Smooth muscle cell (in vitro differentiated cells): ENCODE measurements at regions not wholly inside any gene's neighbourhood (a gene's known extent, or its start where the extent isn't known, plus 50 kb on each side); places are given as distances from the start of the nearest gene placed in this dataset.

Experiments used
- DNase-seq: peaks from one replicate; lab custom pipeline; 2025; ENCODE audit not compliant: unreplicated experiment; lab: John Stamatoyannopoulos, UW
- H2AFZ ChIP-seq: fragments of 200-600 bp; sonication (generic); 2 replicates; pipeline ENCODE4 v1.6.0; 2016; ENCODE audit warnings: antibody characterized with exemption, low read depth, mild to moderate bottlenecking
- H3F3A ChIP-seq: fragments of 200-600 bp; sonication (generic); 2 replicates; pipeline ENCODE4 v1.6.0; 2017; ENCODE audit warnings: antibody characterized with exemption, low read depth
- H3K27ac ChIP-seq: fragments of 200-600 bp; sonication (generic); 2 replicates; pipeline ENCODE4 v1.5.1; 2016; ENCODE audit warnings: low read depth, mild to moderate bottlenecking
- H3K27me3 ChIP-seq: fragments of 200-600 bp; sonication (generic); 2 replicates; pipeline ENCODE4 v1.6.1; 2016; ENCODE audit warnings: low read depth, mild to moderate bottlenecking
- H3K36me3 ChIP-seq: fragments of 200-600 bp; sonication (generic); 2 replicates; pipeline ENCODE4 v1.5.1; 2016; ENCODE audit warnings: low read depth
- H3K4me1 ChIP-seq: fragments of 200-600 bp; sonication (generic); 2 replicates; pipeline ENCODE4 v1.5.1; 2016; ENCODE audit warnings: low read depth
- H3K4me2 ChIP-seq: fragments of 200-600 bp; sonication (generic); 2 replicates; pipeline ENCODE4 v1.6.0; 2016; ENCODE audit warnings: mild to moderate bottlenecking
- H3K4me3 ChIP-seq: fragments of 200-600 bp; sonication (generic); 2 replicates; pipeline ENCODE4 v1.5.1; 2016; ENCODE audit warnings: mild to moderate bottlenecking
- H3K79me2 ChIP-seq: fragments of 200-600 bp; sonication (generic); 2 replicates; pipeline ENCODE4 v1.6.0; 2016; ENCODE audit warnings: low read depth, mild to moderate bottlenecking
- H3K9ac ChIP-seq: fragments of 200-600 bp; sonication (generic); 2 replicates; pipeline ENCODE4 v1.6.0; 2016; ENCODE audit warnings: low read depth
- H3K9me3 ChIP-seq: fragments of 200-600 bp; sonication (generic); replicated peaks from 2 replicates; pipeline ENCODE4 v1.5.1; 2016; ENCODE audit warnings: low read depth
- H4K20me1 ChIP-seq: fragments of 200-600 bp; sonication (generic); 2 replicates; pipeline ENCODE4 v1.6.0; 2016; ENCODE audit warnings: low read depth
- CTCF ChIP-seq: fragments of 200-600 bp; sonication (generic); IDR thresholded peaks from 2 replicates; pipeline ENCODE4 v1.5.1; 2017; ENCODE audit warnings: borderline replicate concordance, mild to moderate bottlenecking, antibody characterized with exemption; ENCODE audit not compliant: insufficient read depth, poor library complexity, severe bottlenecking
- WGBS: methylation state at CpG from one replicate; pipeline ENCODE4 v1.1.7; 2016; ENCODE audit warnings: low lambda C conversion rate; 5-methylcytosine and 5-hydroxymethylcytosine counted together

DNA sequence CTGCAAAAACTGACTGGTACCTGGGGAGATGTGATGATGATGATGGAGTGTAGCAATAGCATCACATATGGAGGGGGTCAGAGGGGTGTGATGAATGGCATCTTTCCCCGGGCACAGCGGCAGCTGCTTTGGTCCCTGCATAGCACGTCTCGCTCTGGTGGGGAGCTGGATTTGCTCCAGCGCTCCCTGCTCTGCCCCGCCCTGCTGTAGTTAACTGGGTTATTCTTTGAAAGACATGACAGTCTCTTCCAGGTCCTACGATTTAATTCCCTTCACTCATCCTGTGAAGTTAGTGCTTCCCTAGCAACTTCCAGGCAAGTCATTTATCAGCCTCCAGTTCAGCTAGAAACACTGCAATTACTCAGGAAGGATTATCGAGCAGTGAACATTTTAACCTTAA lies 463.1 kb downstream of the TSN start:
- TF ChIP-seq CTCF, result no peak
- WGBS, result 91% methylated on average over 8 of the region's 8 CpGs

GRCh38 chr2:122219504-122219903 lies 464.1 kb downstream of the TSN start:
- H3K9ac ChIP-seq, result no peak overlapping the region
- H3K27ac ChIP-seq, result no peak overlapping the region
- no peaks in the 10 kb centered on the region for H3K9me3 ChIP-seq
- H3K79me2 ChIP-seq, result no peaks in the 10 kb centered on the region
- TF ChIP-seq CTCF, result no peak
- H3K36me3 ChIP-seq, result no peaks in the 10 kb centered on the region
- no peak overlapping the region for H3K4me3 ChIP-seq
- WGBS, result 94% methylated on average over 9 of the region's 9 CpGs
- H2AFZ ChIP-seq, result no peak overlapping the region
- DNase-seq, result no peak
- peaks cover 4% of the 10 kb centered on the region for H3K27me3 ChIP-seq
- H3K4me1 ChIP-seq, result no peaks in the 10 kb centered on the region
- no peak overlapping the region for H3K4me2 ChIP-seq
- H3F3A ChIP-seq, result no peaks in the 10 kb centered on the region
- H4K20me1 ChIP-seq, result no peaks in the 10 kb centered on the region

More for the DNA sequence above, 463.1 kb downstream of the TSN start:
- Histone ChIP-seq H3K4me1 (no peaks in the 10 kb centered on the region), H3K27me3 (peaks cover 4% of the 10 kb centered on the region), H3K79me2 (no peaks in the 10 kb centered on the region), H3K27ac (no peak overlapping the region), H3K4me2 (no peak overlapping the region), H3K9me3 (no peaks in the 10 kb centered on the region), H3K4me3 (no peak overlapping the region), H3F3A (no peaks in the 10 kb centered on the region), H3K36me3 (no peaks in the 10 kb centered on the region), H3K9ac (no peak overlapping the region), H4K20me1 (no peaks in the 10 kb centered on the region), H2AFZ (no peak overlapping the region)
- no peak for DNase-seq

- no peak for TF ChIP-seq CTCF
- H3K4me1 ChIP-seq, result no peaks in the 10 kb centered on the region
- no peak for DNase-seq
- H2AFZ ChIP-seq, result no peak overlapping the region
- 100% methylated on average over 3 of the region's 3 CpGs for WGBS
- no peaks in the 10 kb centered on the region for H3K9me3 ChIP-seq
- H3K79me2 ChIP-seq, result no peaks in the 10 kb centered on the region
- H3K36me3 ChIP-seq, result no peaks in the 10 kb centered on the region
- H4K20me1 ChIP-seq, result no peaks in the 10 kb centered on the region
- H3K4me2 ChIP-seq, result no peak overlapping the region
- no peak overlapping the region for H3K9ac ChIP-seq
- H3K4me3 ChIP-seq, result no peak overlapping the region
- no peak overlapping the region for H3K27ac ChIP-seq
- peaks cover 4% of the 10 kb centered on the region for H3K27me3 ChIP-seq
- H3F3A ChIP-seq, result no peaks in the 10 kb centered on the region
Observed at GRCh38 chr2:122221665-122222064, 466.2 kb downstream of the TSN start.

GRCh38 chr2:122231296-122231695 lies 475.8 kb downstream of the TSN start:
- Histone ChIP-seq H3K79me2 (no peaks in the 10 kb centered on the region), H3K4me3 (no peak overlapping the region), H3K36me3 (no peaks in the 10 kb centered on the region), H3K27me3 (no peaks in the 10 kb centered on the region), H3K9ac (no peak overlapping the region), H3K27ac (no peak overlapping the region), H4K20me1 (no peaks in the 10 kb centered on the region), H2AFZ (no peak overlapping the region), H3K4me2 (no peak overlapping the region), H3F3A (no peaks in the 10 kb centered on the region), H3K4me1 (no peaks in the 10 kb centered on the region), H3K9me3 (no peaks in the 10 kb centered on the region)
- no peak for DNase-seq
- 86% methylated on average over 7 of the region's 7 CpGs for WGBS
- no peak for TF ChIP-seq CTCF
